Nucleus accumbens (tissue), 56 donors: ENCODE measurements at regions not wholly inside any gene's neighbourhood (a gene's known extent, or its start where the extent isn't known, plus 50 kb on each side); places are given as distances from the start of the nearest gene placed in this dataset.

ENCODE experiments used
- DNase-seq, 56 donors: peaks; one replicate each; lab custom pipeline; 2025; lab: John Stamatoyannopoulos, UW

- DNase-seq, result peak in 4 of 56 donors; percentile 3 to 15 (median 10)
Observed at GRCh38 chr11:116644201-116644940, 128.4 kb downstream of the BUD13 start.

DNA sequence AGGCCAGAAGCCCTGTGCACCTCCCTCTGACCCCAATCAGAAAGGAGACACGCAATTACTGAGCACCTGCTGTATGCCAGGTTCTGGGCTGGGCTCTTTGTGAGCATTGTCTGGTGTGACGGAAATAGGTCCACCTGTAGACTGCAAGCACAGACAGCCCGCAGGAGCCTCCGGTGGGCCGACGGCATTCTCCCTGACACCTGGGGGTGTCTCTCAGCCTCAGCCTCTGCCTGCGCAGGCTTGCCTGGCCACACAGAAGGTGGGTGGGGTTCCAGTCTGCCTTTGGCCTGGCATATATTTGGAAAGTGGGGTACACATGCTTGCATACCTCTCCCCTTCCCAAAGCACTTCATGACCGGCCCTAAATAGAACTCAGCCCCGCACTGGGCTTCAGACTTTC, 129.3 kb downstream of the BUD13 start:
- no peak for DNase-seq

DNA sequence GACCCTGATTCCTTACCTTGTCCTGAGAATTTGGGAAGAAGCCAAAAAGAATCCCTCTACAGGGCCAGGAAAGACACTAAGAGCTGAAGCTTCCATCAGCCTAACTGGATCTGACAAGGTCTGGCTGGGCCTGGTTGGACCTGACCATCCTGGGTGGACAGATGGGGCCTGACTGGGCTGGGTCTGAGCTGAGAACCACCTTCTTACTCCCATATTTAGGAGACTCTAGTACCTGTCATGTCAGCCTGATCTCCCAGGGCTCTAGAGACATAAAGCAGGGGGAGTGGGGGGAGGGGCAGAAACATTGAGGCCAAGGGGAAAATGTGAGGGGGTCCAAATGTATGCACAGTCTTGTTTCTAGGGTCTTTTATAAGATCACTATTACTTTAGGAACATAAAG, 129.9 kb downstream of the BUD13 start:
- no peak for DNase-seq

DNA sequence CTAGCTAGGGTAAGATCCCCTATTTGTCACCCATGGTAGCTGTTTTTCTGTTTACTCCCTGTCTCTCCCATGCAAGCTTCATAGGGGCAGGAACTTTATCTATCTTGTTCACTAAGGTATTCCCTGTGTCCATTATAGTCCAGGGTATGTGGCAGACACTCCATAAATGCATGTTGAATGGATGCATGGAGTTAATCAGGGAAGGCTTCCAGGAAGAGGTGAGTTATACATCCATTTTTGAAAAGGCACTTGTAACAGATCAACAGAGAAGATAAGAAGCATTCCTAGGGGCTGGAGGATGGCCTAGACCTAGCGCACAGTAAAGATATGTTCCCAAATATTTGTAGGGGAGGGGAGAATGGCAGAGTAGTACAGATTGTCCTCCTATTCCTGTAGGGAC, 130.3 kb downstream of the BUD13 start:
- no peak for DNase-seq

GRCh38 chr11:116641561-116642045, 131.2 kb downstream of the BUD13 start:
- peak in 17 of 56 donors; percentile 1 to 56 (median 8) for DNase-seq

DNA sequence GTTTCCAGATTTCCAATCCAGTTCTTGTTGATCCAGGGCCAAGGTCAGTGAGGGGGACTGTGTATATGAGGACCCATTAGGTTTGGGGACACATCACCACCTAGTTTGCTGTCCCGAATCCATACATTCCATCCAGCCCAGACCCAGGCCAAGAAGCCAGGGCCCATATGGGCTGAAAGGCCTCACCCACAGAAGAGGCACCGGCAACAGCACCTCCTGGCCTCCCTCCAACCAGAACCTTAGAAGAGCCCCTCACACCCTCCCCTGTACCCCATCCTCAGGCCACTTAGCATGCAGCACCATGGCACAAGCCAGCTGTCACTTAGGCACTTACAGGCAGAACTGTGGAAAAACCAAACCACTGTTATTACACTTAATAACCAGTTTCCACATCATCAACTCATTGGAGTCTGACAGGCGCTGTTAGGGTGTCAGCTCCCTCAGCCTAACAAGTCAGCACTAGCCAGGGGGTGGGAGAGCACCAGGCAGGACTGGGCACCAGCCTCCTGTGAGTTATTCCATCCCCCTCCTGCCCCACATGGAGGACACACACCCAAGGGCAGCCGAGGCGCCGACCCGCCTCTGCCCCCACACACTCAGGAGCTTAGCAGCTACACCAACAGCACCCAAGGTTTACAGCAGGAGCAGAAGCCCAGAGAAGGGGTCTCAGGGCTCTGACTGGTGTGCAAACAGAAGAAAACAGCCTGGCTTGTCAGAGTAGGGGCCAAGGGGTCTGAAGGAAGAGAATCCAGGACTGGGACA, 132.0 kb downstream of the BUD13 start:
- DNase-seq, result no peak

DNA sequence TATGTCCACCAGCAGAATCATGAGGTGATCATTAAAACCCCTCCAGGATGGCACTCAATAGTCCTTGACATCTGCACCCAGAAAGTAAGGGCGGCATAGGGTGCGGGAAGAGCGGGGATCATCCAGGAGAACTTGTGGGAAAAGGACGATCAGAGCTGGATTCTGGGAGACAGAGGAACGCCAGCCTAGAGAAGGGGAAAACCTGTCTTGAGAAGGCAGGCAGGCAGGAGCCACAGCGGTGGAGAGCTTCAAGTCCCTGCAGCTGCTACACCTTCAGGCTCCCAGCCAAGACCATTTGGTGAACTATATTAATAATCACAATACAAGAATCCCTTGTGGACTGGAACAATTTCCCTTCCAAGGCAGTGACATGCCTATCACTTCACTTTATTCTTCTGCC, 134.3 kb downstream of the BUD13 start:
- DNase-seq, result no peak

- no peak for DNase-seq
Observed at GRCh38 chr11:116637766-116638165, 135.0 kb downstream of the BUD13 start.

DNA sequence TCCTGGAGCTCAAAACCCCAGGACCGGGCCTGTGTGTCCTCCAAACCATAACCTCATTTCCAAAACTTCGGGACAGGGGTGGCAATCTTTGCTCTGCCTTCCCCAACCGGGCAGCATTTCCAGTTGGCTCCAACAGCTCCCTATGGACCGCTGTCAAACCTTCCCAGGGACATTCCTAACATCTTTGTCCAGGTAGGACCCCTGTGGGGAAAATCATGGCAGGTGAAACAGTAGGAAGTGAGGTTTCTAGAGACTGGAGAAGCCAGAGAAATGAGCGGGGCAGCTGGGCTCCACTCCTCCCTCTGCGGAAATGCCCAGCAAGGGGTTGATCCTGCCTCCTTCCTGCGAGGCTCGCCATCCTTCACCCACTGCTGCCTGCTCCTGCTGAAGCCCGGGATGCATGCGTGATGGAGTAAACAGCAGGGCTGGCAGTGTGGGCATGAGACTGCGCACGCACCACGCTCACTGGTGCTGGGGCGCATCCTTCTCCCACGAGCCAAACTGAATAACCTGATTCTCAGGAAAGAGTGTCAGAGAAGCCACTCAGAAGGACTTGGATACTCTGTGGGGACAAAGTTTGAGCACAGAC, 136.4 kb downstream of the BUD13 start:
- no peak for DNase-seq

DNA sequence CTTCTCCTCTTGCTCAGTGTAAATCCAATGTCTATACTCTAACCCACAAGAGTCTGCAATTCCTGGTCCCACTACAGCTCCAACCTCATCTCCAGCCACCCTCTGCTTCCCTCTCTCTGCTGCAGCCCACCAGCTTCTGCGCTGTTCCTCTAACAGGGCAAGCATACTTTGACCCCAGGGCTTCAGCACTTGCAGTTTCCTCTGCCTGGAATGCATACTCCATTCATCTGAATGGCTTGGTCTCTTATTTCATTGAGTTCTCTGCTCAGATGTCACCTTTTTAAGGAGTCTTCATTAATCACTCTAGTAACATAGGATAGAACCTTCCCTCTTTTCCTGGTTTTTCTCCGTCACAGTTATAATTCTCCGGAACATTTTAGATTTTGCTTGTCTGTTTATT, 141.6 kb downstream of the BUD13 start:
- no peak for DNase-seq

DNA sequence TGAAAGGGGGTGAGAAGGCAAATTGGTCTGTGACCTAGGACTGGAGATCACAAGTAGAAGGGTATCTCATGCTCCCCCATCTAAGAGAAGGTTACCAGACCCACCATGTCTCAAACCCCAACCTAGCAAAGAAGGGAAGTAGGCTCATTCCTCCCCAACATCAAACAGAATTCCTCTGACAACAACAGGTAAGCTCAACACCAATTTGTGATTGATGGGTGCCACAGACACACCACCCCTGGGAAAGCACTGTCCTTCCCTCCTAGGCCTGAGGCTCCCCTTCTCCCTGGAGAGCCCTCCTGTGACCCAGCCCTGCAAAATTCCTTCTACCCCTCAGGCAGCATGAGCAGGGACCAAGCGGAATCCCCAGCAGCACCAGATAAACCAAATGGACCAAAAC, 154.3 kb downstream of the BUD13 start:
- no peak for DNase-seq

- no peak for DNase-seq
Observed at GRCh38 chr11:116615211-116615865, 157.4 kb downstream of the BUD13 start.

DNA sequence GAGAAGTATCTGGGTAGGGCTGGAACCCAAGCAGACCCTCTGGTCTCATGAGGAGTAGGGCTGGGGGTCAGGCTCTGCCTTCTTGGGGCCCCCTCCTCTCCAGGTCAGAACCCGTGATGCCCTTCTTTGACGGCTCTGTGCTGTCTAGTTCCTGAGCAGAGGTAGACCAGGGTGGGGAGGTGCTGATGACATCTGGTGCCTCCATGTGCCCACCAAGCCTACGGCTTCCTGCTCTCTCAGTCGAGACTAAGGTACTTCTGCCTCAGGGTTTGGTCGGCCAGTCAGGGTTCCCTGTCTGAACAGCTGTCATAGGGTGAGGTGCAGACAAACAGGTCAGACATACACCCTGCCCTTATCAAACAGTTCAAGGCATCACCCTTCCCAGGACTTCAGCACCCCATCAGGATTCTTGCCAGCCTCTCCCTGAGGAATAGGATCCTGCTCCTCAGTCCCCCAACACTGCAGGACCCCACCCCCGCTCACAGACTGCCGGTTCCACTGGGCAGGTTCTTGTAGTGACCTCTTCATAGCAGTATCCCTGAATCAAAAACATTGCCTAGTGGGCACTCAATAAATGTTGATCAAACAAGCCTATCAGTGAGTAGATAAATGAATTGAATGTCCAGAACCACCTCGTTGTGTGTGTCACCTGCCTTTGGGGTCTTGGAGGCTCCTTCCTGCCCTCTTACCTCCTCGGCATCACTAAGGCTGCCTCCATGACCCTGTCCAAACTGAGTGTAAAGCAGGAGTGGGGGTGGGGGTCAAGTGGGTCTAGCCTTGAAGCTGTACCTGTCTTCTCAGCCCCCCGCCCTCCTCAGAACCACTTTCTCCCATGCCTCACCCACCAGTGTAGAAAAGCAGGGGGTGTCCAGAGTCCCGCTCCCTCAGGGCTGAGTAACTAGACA, 158.2 kb downstream of the BUD13 start:
- DNase-seq, result no peak

- DNase-seq, result no peak
Observed at GRCh38 chr11:116613206-116613875, 159.4 kb downstream of the BUD13 start.

DNA sequence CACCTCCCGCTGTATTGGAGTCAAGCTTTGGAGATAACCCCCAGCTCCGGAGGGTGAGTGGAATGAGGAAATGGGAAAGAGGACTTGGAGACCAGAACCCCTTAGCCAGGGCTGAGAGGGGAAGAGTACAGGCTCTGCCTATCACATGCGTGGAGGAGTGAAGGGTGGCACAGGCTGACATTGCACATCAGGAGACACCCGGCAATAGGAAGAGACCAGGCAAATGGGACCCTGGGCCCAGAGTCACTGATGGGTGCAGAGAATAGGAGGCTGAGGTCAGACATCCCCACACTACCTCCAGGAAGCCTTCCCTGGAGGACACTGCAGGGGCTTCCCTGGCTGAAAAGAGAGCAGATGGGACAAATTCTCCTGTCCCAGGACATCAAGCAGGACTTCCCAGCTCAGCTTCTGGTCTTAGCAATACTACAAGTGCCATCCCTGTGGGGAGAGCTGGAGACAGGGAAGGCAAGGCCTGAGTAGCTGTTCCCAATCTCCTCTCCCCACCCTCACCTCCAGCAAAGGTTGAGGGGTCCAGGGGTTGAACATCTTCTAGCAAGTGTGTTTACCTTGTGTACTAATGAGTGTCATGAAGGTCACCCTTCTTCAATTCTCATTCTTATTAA, 160.7 kb downstream of the BUD13 start:
- DNase-seq, result no peak

- no peak for DNase-seq
Observed at GRCh38 chr11:116610190-116610589, 162.6 kb downstream of the BUD13 start.

- DNase-seq, result no peak
Observed at GRCh38 chr11:116607027-116607426, 165.8 kb downstream of the BUD13 start.

- peak in 3 of 56 donors; percentile 0 to 33 (median 13) for DNase-seq
Observed at GRCh38 chr11:116605543-116606459, 167.0 kb downstream of the BUD13 start.
